MG63 (cell line): ENCODE measurements at regions not wholly inside any gene's neighbourhood (a gene's known extent, or its start where the extent isn't known, plus 50 kb on each side); places are given as distances from the start of the nearest gene placed in this dataset.
A peak's percentile ranks its signal among the peaks of the same experiment; 100 is the strongest.
"Not testable (repeated sequence)": the region's sequence is repeated elsewhere in the genome, so short reads cannot be mapped to it uniquely, and the experiment has no call there.

Experiments
- DNase-seq: peaks from one replicate; pipeline ENCODE4 v3.0.0-alpha.2; 2020
- H3K27me3 ChIP-seq: fragments of 250-450 bp; sonication (Bioruptor Pico); 2 replicates; pipeline ENCODE4 v1.5.1; 2020; ENCODE audit warnings: mild to moderate bottlenecking, moderate library complexity
- H3K36me3 ChIP-seq: fragments of 250-450 bp; sonication (Bioruptor Pico); 2 replicates; pipeline ENCODE4 v1.5.1; 2020; ENCODE audit warnings: mild to moderate bottlenecking, moderate library complexity
- H3K4me3 ChIP-seq: fragments of 250-450 bp; sonication (Bioruptor Pico); 2 replicates; pipeline ENCODE4 v1.5.1; 2020; ENCODE audit warnings: mild to moderate bottlenecking, moderate library complexity
- H3K9me3 ChIP-seq: fragments of 250-450 bp; sonication (Bioruptor Pico); 2 replicates; pipeline ENCODE4 v1.5.1; 2020; ENCODE audit warnings: mild to moderate bottlenecking, moderate library complexity

GRCh38 chr7:55707410-55707809, 135.1 kb upstream of the VOPP1 start:
- H3K4me3 ChIP-seq, DNase-seq, H3K27me3 ChIP-seq, H3K36me3 ChIP-seq, H3K9me3 ChIP-seq: not testable (repeated sequence)

GRCh38 chr7:55706451-55707195, 134.3 kb upstream of the VOPP1 start:
- not testable (repeated sequence) for H3K27me3 ChIP-seq, H3K36me3 ChIP-seq, H3K4me3 ChIP-seq, H3K9me3 ChIP-seq, DNase-seq

- not testable (repeated sequence) for H3K4me3 ChIP-seq, H3K27me3 ChIP-seq, H3K9me3 ChIP-seq, H3K36me3 ChIP-seq
- DNase-seq: peak; percentile 1
Measured at GRCh38 chr7:55705728-55706450, 133.6 kb upstream of the VOPP1 start.

GRCh38 chr7:55702831-55703230, 130.5 kb upstream of the VOPP1 start:
- H3K9me3 ChIP-seq, H3K4me3 ChIP-seq, DNase-seq, H3K27me3 ChIP-seq, H3K36me3 ChIP-seq: not testable (repeated sequence)

- H3K36me3 ChIP-seq, DNase-seq, H3K4me3 ChIP-seq, H3K9me3 ChIP-seq, H3K27me3 ChIP-seq: not testable (repeated sequence)
Measured at GRCh38 chr7:55699450-55699842, 127.1 kb upstream of the VOPP1 start.

GRCh38 chr7:55698607-55699449, 126.5 kb upstream of the VOPP1 start:
- H3K9me3 ChIP-seq, H3K4me3 ChIP-seq, H3K36me3 ChIP-seq, H3K27me3 ChIP-seq, DNase-seq: not testable (repeated sequence)

- H3K4me3 ChIP-seq, H3K36me3 ChIP-seq, H3K9me3 ChIP-seq, H3K27me3 ChIP-seq: not testable (repeated sequence)
- peak; percentile 62 for DNase-seq
Measured at GRCh38 chr7:55695893-55696701, 123.8 kb upstream of the VOPP1 start.

- H3K27me3 ChIP-seq, H3K36me3 ChIP-seq, H3K4me3 ChIP-seq, H3K9me3 ChIP-seq, DNase-seq: not testable (repeated sequence)
Measured at GRCh38 chr7:55694484-55694883, 122.2 kb upstream of the VOPP1 start.

- not testable (repeated sequence) for DNase-seq, H3K4me3 ChIP-seq, H3K36me3 ChIP-seq
Measured at GRCh38 chr7:55688684-55689681, 116.7 kb upstream of the VOPP1 start.

GRCh38 chr7:55688261-55688660, 116.0 kb upstream of the VOPP1 start:
- not testable (repeated sequence) for H3K9me3 ChIP-seq

More at GRCh38 chr7:55688684-55689681, 116.7 kb upstream of the VOPP1 start:
- H3K27me3 ChIP-seq, H3K9me3 ChIP-seq: not testable (repeated sequence)

GRCh38 chr7:55687252-55687651, 115.0 kb upstream of the VOPP1 start:
- H3K9me3 ChIP-seq, DNase-seq, H3K27me3 ChIP-seq, H3K4me3 ChIP-seq, H3K36me3 ChIP-seq: not testable (repeated sequence)

More at GRCh38 chr7:55688261-55688660, 116.0 kb upstream of the VOPP1 start:
- H3K36me3 ChIP-seq, H3K4me3 ChIP-seq, DNase-seq, H3K27me3 ChIP-seq: not testable (repeated sequence)

- not testable (repeated sequence) for H3K27me3 ChIP-seq, H3K4me3 ChIP-seq, DNase-seq, H3K9me3 ChIP-seq, H3K36me3 ChIP-seq
Measured at GRCh38 chr7:55686771-55687170, 114.5 kb upstream of the VOPP1 start.

- not testable (repeated sequence) for DNase-seq, H3K4me3 ChIP-seq, H3K27me3 ChIP-seq, H3K9me3 ChIP-seq, H3K36me3 ChIP-seq
Measured at GRCh38 chr7:55683501-55683900, 111.2 kb upstream of the VOPP1 start.

- not testable (repeated sequence) for DNase-seq, H3K27me3 ChIP-seq, H3K4me3 ChIP-seq, H3K36me3 ChIP-seq, H3K9me3 ChIP-seq
Measured at GRCh38 chr7:55675589-55675988, 103.3 kb upstream of the VOPP1 start.

- H3K9me3 ChIP-seq, H3K27me3 ChIP-seq, H3K4me3 ChIP-seq, H3K36me3 ChIP-seq, DNase-seq: not testable (repeated sequence)
Measured at GRCh38 chr7:55673525-55673924, 101.2 kb upstream of the VOPP1 start.

- H3K9me3 ChIP-seq, H3K36me3 ChIP-seq, H3K27me3 ChIP-seq, DNase-seq, H3K4me3 ChIP-seq: not testable (repeated sequence)
Measured at GRCh38 chr7:55672084-55672483, 99.8 kb upstream of the VOPP1 start.
